ENCODE measurements at regions not wholly inside any gene's neighbourhood (a gene's known extent, or its start where the extent isn't known, plus 50 kb on each side); places are given as distances from the start of the nearest gene placed in this dataset.
"Not testable (repeated sequence)": the region's sequence is repeated elsewhere in the genome, so short reads cannot be mapped to it uniquely, and the experiment has no call there.

DNA sequence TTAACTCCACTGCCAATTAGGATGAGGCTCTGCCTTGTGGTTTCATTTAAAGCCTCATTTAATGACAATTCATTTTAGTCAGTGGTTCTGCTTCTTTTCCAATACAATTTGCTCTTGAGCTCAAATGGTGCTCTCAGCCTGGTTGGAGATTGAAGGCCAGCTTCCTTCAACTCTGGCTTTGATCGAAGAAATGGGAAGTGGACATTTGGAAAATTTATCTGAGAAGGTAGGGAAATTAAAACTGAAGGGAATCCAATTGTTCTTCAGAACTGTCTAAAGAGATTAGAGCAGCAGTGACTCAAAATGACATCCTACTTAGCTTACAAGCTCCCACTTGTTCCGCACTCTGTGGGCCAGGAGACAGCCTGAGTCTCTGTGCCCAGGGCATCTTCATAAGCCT lies 206.8 kb downstream of the SMARCA1 start:
- no peaks in the 10 kb centered on the region for H3K4me1 ChIP-seq (ENCODE audit: control insufficient read depth in 3 of 3, insufficient read depth in 2 of 3, low read depth in 1 of 3, low read length in 2 of 3)
- H3K27ac ChIP-seq (ENCODE audit: low read depth in 1 of 3, low read length in 2 of 3) = no peak overlapping the region
- no peaks in the 10 kb centered on the region for H3K9me3 ChIP-seq (ENCODE audit: control insufficient read depth in 2 of 2, insufficient read depth in 1 of 2, low read depth in 1 of 2, low read length in 1 of 2)
- 77 to 94% (median 93%) methylated on average over 2 of the region's 2 CpGs for WGBS, 3 donors
- FAIRE-seq (no peak), DNase-seq (no peak)
- no peaks in the 10 kb centered on the region for H3K27me3 ChIP-seq (ENCODE audit: control insufficient read depth in 3 of 3, insufficient read depth in 3 of 3, low read length in 3 of 3)
- H3K4me3 ChIP-seq (ENCODE audit: low read depth in 1 of 3, low read length in 3 of 3) = no peak overlapping the region
- no peaks in the 10 kb centered on the region for H3K36me3 ChIP-seq (ENCODE audit: control insufficient read depth in 3 of 3, insufficient read depth in 2 of 3, low read depth in 1 of 3, low read length in 3 of 3)

GRCh38 chrX:129310000-129310399 lies 213.3 kb downstream of the SMARCA1 start:
- H3K9me3 ChIP-seq (ENCODE audit: control insufficient read depth in 2 of 2, insufficient read depth in 1 of 2, low read depth in 1 of 2, low read length in 1 of 2) = no peaks in the 10 kb centered on the region
- no peak overlapping the region for H3K4me3 ChIP-seq (ENCODE audit: low read depth in 1 of 3, low read length in 3 of 3)
- FAIRE-seq (no peak), DNase-seq (no peak)
- 48 to 60% (median 54%) methylated on average over 2 of the region's 2 CpGs for WGBS, 3 donors
- no peaks in the 10 kb centered on the region for H3K4me1 ChIP-seq (ENCODE audit: control insufficient read depth in 3 of 3, insufficient read depth in 2 of 3, low read depth in 1 of 3, low read length in 2 of 3)
- no peak overlapping the region for H3K27ac ChIP-seq (ENCODE audit: low read depth in 1 of 3, low read length in 2 of 3)
- H3K27me3 ChIP-seq (ENCODE audit: control insufficient read depth in 3 of 3, insufficient read depth in 3 of 3, low read length in 3 of 3) = no peaks in the 10 kb centered on the region
- H3K36me3 ChIP-seq (ENCODE audit: control insufficient read depth in 3 of 3, insufficient read depth in 2 of 3, low read depth in 1 of 3, low read length in 3 of 3) = no peaks in the 10 kb centered on the region

DNA sequence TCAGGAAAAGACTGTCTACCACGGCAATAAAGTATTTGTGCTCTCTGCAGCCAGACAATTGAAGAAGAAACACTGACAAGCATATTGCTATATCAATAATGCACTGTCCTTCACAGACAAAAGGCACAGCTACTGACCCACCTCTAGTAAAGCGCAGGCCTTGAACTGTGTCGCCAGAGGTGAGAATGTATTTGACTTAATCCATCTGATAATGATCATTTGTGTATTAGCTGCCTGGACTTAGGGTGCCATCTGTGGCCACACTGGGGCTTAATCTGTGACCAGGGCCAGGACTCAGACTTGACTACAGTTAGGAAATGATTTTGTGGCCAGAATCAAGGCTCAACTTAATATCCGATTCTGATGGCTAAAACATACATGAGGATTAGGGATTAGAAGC lies 260.4 kb downstream of the SMARCA1 start:
- Histone ChIP-seq H3K4me1 (ENCODE audit: control insufficient read depth in 3 of 3, insufficient read depth in 2 of 3, low read depth in 1 of 3, low read length in 2 of 3) (no peaks in the 10 kb centered on the region), H3K4me3 (ENCODE audit: low read depth in 1 of 3, low read length in 3 of 3) (no peak overlapping the region), H3K9me3 (ENCODE audit: control insufficient read depth in 2 of 2, insufficient read depth in 1 of 2, low read depth in 1 of 2, low read length in 1 of 2) (no peaks in the 10 kb centered on the region), H3K36me3 (ENCODE audit: control insufficient read depth in 3 of 3, insufficient read depth in 2 of 3, low read depth in 1 of 3, low read length in 3 of 3) (no peaks in the 10 kb centered on the region), H3K27me3 (ENCODE audit: control insufficient read depth in 3 of 3, insufficient read depth in 3 of 3, low read length in 3 of 3) (peaks cover 0 to 2% (median 0%) of the 10 kb centered on the region in 3 donors), H3K27ac (ENCODE audit: low read depth in 1 of 3, low read length in 2 of 3) (no peak overlapping the region)
- WGBS, 3 donors = 59 to 75% (median 67%) methylated on average over 4 of the region's 4 CpGs
- FAIRE-seq = no peak
- DNase-seq = no peak

GRCh38 chrX:129255516-129255915 lies 267.8 kb downstream of the SMARCA1 start:
- FAIRE-seq; H3K4me3 ChIP-seq (ENCODE audit: low read depth in 1 of 3, low read length in 3 of 3); H3K27ac ChIP-seq (ENCODE audit: low read depth in 1 of 3, low read length in 2 of 3); H3K9me3 ChIP-seq (ENCODE audit: control insufficient read depth in 2 of 2, insufficient read depth in 1 of 2, low read depth in 1 of 2, low read length in 1 of 2); H3K4me1 ChIP-seq (ENCODE audit: control insufficient read depth in 3 of 3, insufficient read depth in 2 of 3, low read depth in 1 of 3, low read length in 2 of 3); DNase-seq; H3K27me3 ChIP-seq (ENCODE audit: control insufficient read depth in 3 of 3, insufficient read depth in 3 of 3, low read length in 3 of 3); H3K36me3 ChIP-seq (ENCODE audit: control insufficient read depth in 3 of 3, insufficient read depth in 2 of 3, low read depth in 1 of 3, low read length in 3 of 3): not testable (repeated sequence)
- WGBS, 3 donors = 65 to 87% (median 75%) methylated on average over 4 to 5 of the region's 5 CpGs

DNA sequence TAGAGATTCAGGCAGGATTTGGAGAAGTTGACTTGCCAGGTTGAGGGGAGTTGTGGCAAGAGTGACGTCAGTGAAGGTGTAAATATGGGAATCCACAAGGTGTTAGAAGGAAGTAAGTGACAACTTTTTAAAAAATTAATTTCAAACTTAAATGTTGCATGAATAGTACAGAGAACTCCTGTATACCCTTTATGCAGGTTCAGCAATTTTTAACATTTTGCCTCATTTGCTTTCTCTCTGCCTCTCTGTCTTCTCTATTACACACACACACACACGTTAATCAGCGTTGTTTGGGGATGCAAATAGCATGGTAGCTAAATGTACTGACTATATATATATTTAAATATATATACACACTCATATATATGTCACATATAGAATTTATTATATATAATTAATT lies 273.7 kb downstream of the SMARCA1 start:
- WGBS, 3 donors = 45 to 68% (median 62%) methylated on average over 3 of the region's 3 CpGs
- Histone ChIP-seq H3K4me3 (ENCODE audit: low read depth in 1 of 3, low read length in 3 of 3) (no peak overlapping the region), H3K9me3 (ENCODE audit: control insufficient read depth in 2 of 2, insufficient read depth in 1 of 2, low read depth in 1 of 2, low read length in 1 of 2) (no peaks in the 10 kb centered on the region), H3K4me1 (ENCODE audit: control insufficient read depth in 3 of 3, insufficient read depth in 2 of 3, low read depth in 1 of 3, low read length in 2 of 3) (no peaks in the 10 kb centered on the region), H3K36me3 (ENCODE audit: control insufficient read depth in 3 of 3, insufficient read depth in 2 of 3, low read depth in 1 of 3, low read length in 3 of 3) (no peaks in the 10 kb centered on the region), H3K27ac (ENCODE audit: low read depth in 1 of 3, low read length in 2 of 3) (no peak overlapping the region), H3K27me3 (ENCODE audit: control insufficient read depth in 3 of 3, insufficient read depth in 3 of 3, low read length in 3 of 3) (no peaks in the 10 kb centered on the region)
- no peak for FAIRE-seq
- no peak for DNase-seq

GRCh38 chrX:129247642-129248041 lies 275.6 kb downstream of the SMARCA1 start:
- H3K27me3 ChIP-seq (ENCODE audit: control insufficient read depth in 3 of 3, insufficient read depth in 3 of 3, low read length in 3 of 3) = no peaks in the 10 kb centered on the region
- H3K9me3 ChIP-seq (ENCODE audit: control insufficient read depth in 2 of 2, insufficient read depth in 1 of 2, low read depth in 1 of 2, low read length in 1 of 2) = no peaks in the 10 kb centered on the region

DNA sequence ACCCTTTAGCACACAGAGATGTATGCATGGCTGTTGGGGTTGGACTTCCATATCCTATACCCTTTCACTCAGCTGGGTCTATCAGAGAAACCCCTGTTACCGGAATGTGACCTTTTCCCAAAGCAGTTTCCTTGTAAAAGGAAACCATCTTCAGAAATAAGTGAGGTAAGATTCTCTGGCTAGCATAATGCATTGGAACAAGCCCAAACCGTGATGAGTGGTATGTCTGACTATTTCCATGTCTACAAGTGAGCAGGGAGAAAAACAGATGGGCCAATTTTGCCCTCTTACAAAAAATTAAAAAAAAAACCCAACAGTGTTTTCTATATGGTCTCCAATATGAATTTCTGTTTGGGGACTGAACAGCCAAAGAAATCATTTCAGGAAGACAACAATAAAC lies 283.9 kb downstream of the SMARCA1 start:
- Histone ChIP-seq H3K4me3 (ENCODE audit: low read depth in 1 of 3, low read length in 3 of 3) (no peak overlapping the region), H3K27me3 (ENCODE audit: control insufficient read depth in 3 of 3, insufficient read depth in 3 of 3, low read length in 3 of 3) (no peaks in the 10 kb centered on the region), H3K9me3 (ENCODE audit: control insufficient read depth in 2 of 2, insufficient read depth in 1 of 2, low read depth in 1 of 2, low read length in 1 of 2) (no peaks in the 10 kb centered on the region), H3K27ac (ENCODE audit: low read depth in 1 of 3, low read length in 2 of 3) (no peak overlapping the region), H3K36me3 (ENCODE audit: control insufficient read depth in 3 of 3, insufficient read depth in 2 of 3, low read depth in 1 of 3, low read length in 3 of 3) (no peaks in the 10 kb centered on the region), H3K4me1 (ENCODE audit: control insufficient read depth in 3 of 3, insufficient read depth in 2 of 3, low read depth in 1 of 3, low read length in 2 of 3) (no peaks in the 10 kb centered on the region)
- WGBS, 3 donors = 49 to 85% (median 73%) methylated on average over 2 of the region's 2 CpGs
- no peak for FAIRE-seq
- DNase-seq = no peak

More at GRCh38 chrX:129247642-129248041, 275.6 kb downstream of the SMARCA1 start:
- WGBS, 3 donors = 40 to 59% (median 54%) methylated on average over 3 of the region's 3 CpGs
- FAIRE-seq (no peak), DNase-seq (no peak)
- H3K36me3 ChIP-seq (ENCODE audit: control insufficient read depth in 3 of 3, insufficient read depth in 2 of 3, low read depth in 1 of 3, low read length in 3 of 3) = no peaks in the 10 kb centered on the region
- no peaks in the 10 kb centered on the region for H3K4me1 ChIP-seq (ENCODE audit: control insufficient read depth in 3 of 3, insufficient read depth in 2 of 3, low read depth in 1 of 3, low read length in 2 of 3)
- H3K27ac ChIP-seq (ENCODE audit: low read depth in 1 of 3, low read length in 2 of 3) = no peak overlapping the region
- no peak overlapping the region for H3K4me3 ChIP-seq (ENCODE audit: low read depth in 1 of 3, low read length in 3 of 3)

GRCh38 chrX:129238011-129238410 lies 285.3 kb downstream of the SMARCA1 start:
- peaks cover 0 to 1% of the 10 kb centered on the region in 2 donors for H3K9me3 ChIP-seq (ENCODE audit: control insufficient read depth in 2 of 2, insufficient read depth in 1 of 2, low read depth in 1 of 2, low read length in 1 of 2)
- no peaks in the 10 kb centered on the region for H3K27me3 ChIP-seq (ENCODE audit: control insufficient read depth in 3 of 3, insufficient read depth in 3 of 3, low read length in 3 of 3)
- DNase-seq = no peak
- H3K27ac ChIP-seq (ENCODE audit: low read depth in 1 of 3, low read length in 2 of 3) = no peak overlapping the region
- no peak for FAIRE-seq
- no peaks in the 10 kb centered on the region for H3K36me3 ChIP-seq (ENCODE audit: control insufficient read depth in 3 of 3, insufficient read depth in 2 of 3, low read depth in 1 of 3, low read length in 3 of 3)
- 53 to 81% (median 66%) methylated on average over 3 of the region's 3 CpGs for WGBS, 3 donors
- H3K4me1 ChIP-seq (ENCODE audit: control insufficient read depth in 3 of 3, insufficient read depth in 2 of 3, low read depth in 1 of 3, low read length in 2 of 3) = no peaks in the 10 kb centered on the region
- no peak overlapping the region for H3K4me3 ChIP-seq (ENCODE audit: low read depth in 1 of 3, low read length in 3 of 3)

GRCh38 chrX:129235903-129236302 lies 287.4 kb downstream of the SMARCA1 start:
- Histone ChIP-seq H3K9me3 (ENCODE audit: control insufficient read depth in 2 of 2, insufficient read depth in 1 of 2, low read depth in 1 of 2, low read length in 1 of 2) (peaks cover 0 to 1% of the 10 kb centered on the region in 2 donors), H3K36me3 (ENCODE audit: control insufficient read depth in 3 of 3, insufficient read depth in 2 of 3, low read depth in 1 of 3, low read length in 3 of 3) (no peaks in the 10 kb centered on the region), H3K27ac (ENCODE audit: low read depth in 1 of 3, low read length in 2 of 3) (no peak overlapping the region), H3K4me3 (ENCODE audit: low read depth in 1 of 3, low read length in 3 of 3) (no peak overlapping the region), H3K27me3 (ENCODE audit: control insufficient read depth in 3 of 3, insufficient read depth in 3 of 3, low read length in 3 of 3) (no peaks in the 10 kb centered on the region), H3K4me1 (ENCODE audit: control insufficient read depth in 3 of 3, insufficient read depth in 2 of 3, low read depth in 1 of 3, low read length in 2 of 3) (no peaks in the 10 kb centered on the region)
- WGBS, 3 donors = 46 to 61% (median 56%) methylated on average over 1 of the region's 1 CpG
- DNase-seq = no peak
- FAIRE-seq = no peak

Data from small intestine (tissue), 7 donors.